SK-N-SH (cell line): ENCODE measurements at regions not wholly inside any gene's neighbourhood (a gene's known extent, or its start where the extent isn't known, plus 50 kb on each side); places are given as distances from the start of the nearest gene placed in this dataset.

ENCODE experiments used
- CTCF ChIA-PET: fragments of 300-600, 350-600 bp; formaldehyde crosslinking; extraction: SDS; loops from one replicate; lab custom pipeline; 2021; lab: Yijun Ruan, JAX
- POLR2A ChIA-PET: fragments of 350-600 bp; sonication (Branson Sonifier 250); formaldehyde crosslinking; extraction: SDS; loops from one replicate; lab custom pipeline; 2020; ENCODE audit warnings: antibody characterized with exemption, inconsistent platforms; lab: Yijun Ruan, JAX
- DNase-seq: peaks from one replicate; pipeline ENCODE4 v3.0.0; 2012
- H2AFZ ChIP-seq: fragments of 200-600 bp; sonication (generic); 2 replicates; pipeline ENCODE4 v1.8.1; 2016; ENCODE audit warnings: antibody characterized with exemption, mild to moderate bottlenecking, low read depth
- H3F3A ChIP-seq: fragments of 200-600 bp; sonication (generic); replicated peaks from 2 replicates; pipeline ENCODE3; 2016; ENCODE audit warnings: antibody characterized with exemption, mild to moderate bottlenecking; ENCODE audit not compliant: insufficient read depth
- H3K27ac ChIP-seq, 2 experiments: fragments of 200-500 bp in 1 of 2; fragments of 200-600 bp in 1 of 2; sonication (Bioruptor generic) in 1 of 2; sonication (generic), shearing (Covaris generic) in 1 of 2; 2 replicates each; pipeline versions ENCODE4 v1.5.1 to v1.6.1; 2014 to 2016; ENCODE audit warnings: low read depth in 2 of 2, inconsistent platforms in 1 of 2, low read length in 1 of 2, mild to moderate bottlenecking in 1 of 2, mixed read lengths in 1 of 2
- H3K27me3 ChIP-seq: fragments of 200-600 bp; sonication (generic), shearing (Covaris generic); 2 replicates; pipeline ENCODE4 v1.6.1; 2016; ENCODE audit warnings: mixed run types; ENCODE audit not compliant: insufficient read depth
- H3K36me3 ChIP-seq, 2 experiments: fragments of 200-500 bp in 1 of 2; fragments of 200-600 bp in 1 of 2; sonication (Bioruptor generic) in 1 of 2; sonication (generic) in 1 of 2; replicated peaks in 1 of 2; 2 replicates each; pipeline versions ENCODE3 to v1.5.1; 2014 to 2016; ENCODE audit warnings: low read length in 1 of 2, mild to moderate bottlenecking in 1 of 2; ENCODE audit not compliant: insufficient read depth in 2 of 2, control insufficient read depth in 1 of 2
- H3K4me1 ChIP-seq, 2 experiments: fragments of 200-500 bp in 1 of 2; fragments of 200-600 bp in 1 of 2; sonication (Bioruptor generic) in 1 of 2; sonication (generic), shearing (Covaris generic) in 1 of 2; 2 replicates each; pipeline versions ENCODE4 v1.5.1 to v1.6.1; 2014 to 2016; ENCODE audit warnings: low read depth in 1 of 2, low read length in 1 of 2, mixed run types in 1 of 2; ENCODE audit not compliant: insufficient read depth in 2 of 2, control insufficient read depth in 1 of 2
- H3K4me2 ChIP-seq: fragments of 200-600 bp; sonication (generic), shearing (Covaris generic); 2 replicates; pipeline ENCODE4 v1.6.1; 2017; ENCODE audit warnings: mixed run types
- H3K4me3 ChIP-seq, 2 experiments: fragments of 200-500 bp in 1 of 2; fragments of 200-600 bp in 1 of 2; sonication (Bioruptor generic) in 1 of 2; sonication (generic), shearing (Covaris generic) in 1 of 2; 2 replicates each; pipeline versions ENCODE4 v1.5.1 to v1.8.1; 2014 to 2016; ENCODE audit warnings: low read depth in 2 of 2, inconsistent platforms in 1 of 2, low read length in 1 of 2, mild to moderate bottlenecking in 1 of 2, mixed read lengths in 1 of 2, moderate library complexity in 1 of 2
- H3K79me2 ChIP-seq: fragments of 200-600 bp; sonication (generic); 2 replicates; pipeline ENCODE4 v1.8.1; 2017; ENCODE audit warnings: mild to moderate bottlenecking; ENCODE audit not compliant: insufficient read depth
- H3K9ac ChIP-seq: fragments of 200-600 bp; sonication (generic); 2 replicates; pipeline ENCODE4 v1.6.1; 2017; ENCODE audit warnings: mixed run types
- H3K9me2 ChIP-seq: fragments of 200-600 bp; sonication (generic); 2 replicates; pipeline ENCODE4 v1.6.1; 2017; ENCODE audit warnings: mixed run types
- H3K9me3 ChIP-seq: fragments of 200-600 bp; sonication (generic); 2 replicates; pipeline ENCODE4 v1.6.1; 2017; ENCODE audit warnings: mixed run types, mild to moderate bottlenecking, moderate library complexity
- H4K20me1 ChIP-seq: fragments of 200-600 bp; sonication (generic); 2 replicates; pipeline ENCODE4 v1.6.1; 2017; ENCODE audit warnings: mild to moderate bottlenecking, mixed run types; ENCODE audit not compliant: insufficient read depth
- EP300 ChIP-seq, 2 experiments: IDR thresholded peaks; 2 replicates each; pipeline versions ENCODE4 v1.4.0 to v1.6.1; 2012; ENCODE audit warnings: borderline replicate concordance in 1 of 2, low read depth in 1 of 2, low read length in 1 of 2
- FOSL2 ChIP-seq: IDR thresholded peaks from 2 replicates; pipeline ENCODE4 v1.4.0; 2012; ENCODE audit warnings: low read depth, mild to moderate bottlenecking, moderate library complexity, borderline replicate concordance
- FOXJ3 ChIP-seq: sonication (generic); formaldehyde crosslinking; IDR thresholded peaks from 2 replicates; pipeline ENCODE4 v1.5.1; 2020; ENCODE audit warnings: mild to moderate bottlenecking, missing genetic modification reagents
- GATA2 ChIP-seq: sonication (generic); formaldehyde crosslinking; IDR thresholded peaks from 2 replicates; pipeline ENCODE4 v1.5.0; 2020; ENCODE audit warnings: mild to moderate bottlenecking, missing genetic modification reagents
- JUND ChIP-seq: IDR thresholded peaks from 2 replicates; pipeline ENCODE4 v1.4.0; 2012
- MEF2A ChIP-seq: IDR thresholded peaks from 2 replicates; pipeline ENCODE4 v1.4.0; 2012; ENCODE audit warnings: low read depth, borderline replicate concordance
- NRF1 ChIP-seq: IDR thresholded peaks from 2 replicates; pipeline ENCODE4 v1.6.1; 2012; ENCODE audit warnings: low read depth, mild to moderate bottlenecking, low read length
- POLR2AphosphoS5 ChIP-seq: IDR thresholded peaks from 2 replicates; pipeline ENCODE4 v1.6.1; 2012; ENCODE audit warnings: low read depth, low read length
- TAF1 ChIP-seq: IDR thresholded peaks from 2 replicates; pipeline ENCODE4 v1.6.1; 2012; ENCODE audit warnings: low read depth, mild to moderate bottlenecking, low read length, moderate library complexity, borderline replicate concordance
- TCF12 ChIP-seq: IDR thresholded peaks from 2 replicates; pipeline ENCODE4 v1.4.0; 2012
- WGBS: methylation state at CpG from one replicate; pipeline ENCODE4 v1.1.6; 2017; ENCODE audit warnings: low lambda C conversion rate; 5-methylcytosine and 5-hydroxymethylcytosine counted together
- TF ChIP-seq, protein P1 (sequence below): fragments of 200-600 bp; sonication (generic); IDR thresholded peaks from 2 replicates; pipeline ENCODE4 v1.6.1; 2017; ENCODE audit warnings: antibody characterized with exemption, mild to moderate bottlenecking, moderate library complexity
- TF ChIP-seq, protein P2 (sequence below): IDR thresholded peaks from 2 replicates; pipeline ENCODE4; 2012
- TF ChIP-seq, protein P3 (sequence below): fragments of 150-350 bp; IDR thresholded peaks from 2 replicates; pipeline ENCODE4 v1.6.1; 2016; ENCODE audit warnings: mild to moderate bottlenecking, low read depth, low read length
- TF ChIP-seq, protein P4 (sequence below): IDR thresholded peaks from 2 replicates; pipeline ENCODE4 v1.4.0; 2012; ENCODE audit warnings: low read depth, borderline replicate concordance

DNA sequence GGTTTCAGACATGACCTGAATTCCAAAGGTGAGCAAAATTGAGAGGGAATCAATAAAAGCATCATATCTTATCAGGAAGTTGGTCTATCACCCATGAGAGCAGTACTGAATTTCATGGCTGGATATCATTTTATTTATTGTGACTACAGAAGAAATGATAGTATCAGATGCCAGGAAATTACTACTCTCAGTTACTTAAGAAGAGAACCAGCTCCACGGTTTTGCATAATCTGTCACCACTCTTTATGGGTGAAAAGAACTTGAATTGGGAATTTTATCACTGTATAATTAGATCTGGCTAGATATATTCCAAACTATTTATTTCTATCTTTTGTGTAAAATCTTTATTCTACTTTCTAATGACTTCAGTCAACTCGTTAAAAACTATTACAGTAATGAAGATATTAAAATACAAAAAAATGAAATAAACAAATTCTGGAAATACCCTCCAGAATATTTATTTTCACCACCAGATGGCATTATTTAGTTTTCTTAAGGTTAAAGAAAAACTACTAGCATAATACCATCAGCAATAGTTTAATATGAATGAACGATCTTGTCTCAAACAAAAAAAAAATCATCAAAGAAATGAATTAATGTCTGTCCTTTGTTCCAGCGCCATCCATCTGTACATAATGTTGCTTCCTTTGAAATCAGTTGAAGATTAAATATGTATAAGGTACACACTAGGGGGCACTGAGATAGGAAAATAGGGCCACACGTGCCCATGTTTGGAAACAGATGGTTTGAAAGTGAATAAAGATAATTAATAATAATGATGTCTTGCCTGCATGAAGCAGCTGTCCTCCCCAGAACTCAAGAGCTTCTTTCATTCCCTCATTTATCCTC, 84.7 kb upstream of the SLCO6A1 start (continued):
- TF ChIP-seq, protein P1, sequence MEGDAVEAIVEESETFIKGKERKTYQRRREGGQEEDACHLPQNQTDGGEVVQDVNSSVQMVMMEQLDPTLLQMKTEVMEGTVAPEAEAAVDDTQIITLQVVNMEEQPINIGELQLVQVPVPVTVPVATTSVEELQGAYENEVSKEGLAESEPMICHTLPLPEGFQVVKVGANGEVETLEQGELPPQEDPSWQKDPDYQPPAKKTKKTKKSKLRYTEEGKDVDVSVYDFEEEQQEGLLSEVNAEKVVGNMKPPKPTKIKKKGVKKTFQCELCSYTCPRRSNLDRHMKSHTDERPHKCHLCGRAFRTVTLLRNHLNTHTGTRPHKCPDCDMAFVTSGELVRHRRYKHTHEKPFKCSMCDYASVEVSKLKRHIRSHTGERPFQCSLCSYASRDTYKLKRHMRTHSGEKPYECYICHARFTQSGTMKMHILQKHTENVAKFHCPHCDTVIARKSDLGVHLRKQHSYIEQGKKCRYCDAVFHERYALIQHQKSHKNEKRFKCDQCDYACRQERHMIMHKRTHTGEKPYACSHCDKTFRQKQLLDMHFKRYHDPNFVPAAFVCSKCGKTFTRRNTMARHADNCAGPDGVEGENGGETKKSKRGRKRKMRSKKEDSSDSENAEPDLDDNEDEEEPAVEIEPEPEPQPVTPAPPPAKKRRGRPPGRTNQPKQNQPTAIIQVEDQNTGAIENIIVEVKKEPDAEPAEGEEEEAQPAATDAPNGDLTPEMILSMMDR: peak; percentile 76
- TF ChIP-seq, protein P2, sequence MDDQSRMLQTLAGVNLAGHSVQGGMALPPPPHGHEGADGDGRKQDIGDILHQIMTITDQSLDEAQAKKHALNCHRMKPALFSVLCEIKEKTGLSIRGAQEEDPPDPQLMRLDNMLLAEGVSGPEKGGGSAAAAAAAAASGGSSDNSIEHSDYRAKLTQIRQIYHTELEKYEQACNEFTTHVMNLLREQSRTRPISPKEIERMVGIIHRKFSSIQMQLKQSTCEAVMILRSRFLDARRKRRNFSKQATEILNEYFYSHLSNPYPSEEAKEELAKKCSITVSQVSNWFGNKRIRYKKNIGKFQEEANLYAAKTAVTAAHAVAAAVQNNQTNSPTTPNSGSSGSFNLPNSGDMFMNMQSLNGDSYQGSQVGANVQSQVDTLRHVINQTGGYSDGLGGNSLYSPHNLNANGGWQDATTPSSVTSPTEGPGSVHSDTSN: 0 out of 2 replicates have a peak, but pooled peaks have one; percentile 5
- TF ChIP-seq JUND (no peak), FOXJ3 (no peak), TCF12 (no peak), FOSL2 (no peak), TAF1 (no peak), NRF1 (no peak), MEF2A (no peak)
- TF ChIP-seq, protein P3, sequence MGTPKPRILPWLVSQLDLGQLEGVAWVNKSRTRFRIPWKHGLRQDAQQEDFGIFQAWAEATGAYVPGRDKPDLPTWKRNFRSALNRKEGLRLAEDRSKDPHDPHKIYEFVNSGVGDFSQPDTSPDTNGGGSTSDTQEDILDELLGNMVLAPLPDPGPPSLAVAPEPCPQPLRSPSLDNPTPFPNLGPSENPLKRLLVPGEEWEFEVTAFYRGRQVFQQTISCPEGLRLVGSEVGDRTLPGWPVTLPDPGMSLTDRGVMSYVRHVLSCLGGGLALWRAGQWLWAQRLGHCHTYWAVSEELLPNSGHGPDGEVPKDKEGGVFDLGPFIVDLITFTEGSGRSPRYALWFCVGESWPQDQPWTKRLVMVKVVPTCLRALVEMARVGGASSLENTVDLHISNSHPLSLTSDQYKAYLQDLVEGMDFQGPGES: no peak

DNA sequence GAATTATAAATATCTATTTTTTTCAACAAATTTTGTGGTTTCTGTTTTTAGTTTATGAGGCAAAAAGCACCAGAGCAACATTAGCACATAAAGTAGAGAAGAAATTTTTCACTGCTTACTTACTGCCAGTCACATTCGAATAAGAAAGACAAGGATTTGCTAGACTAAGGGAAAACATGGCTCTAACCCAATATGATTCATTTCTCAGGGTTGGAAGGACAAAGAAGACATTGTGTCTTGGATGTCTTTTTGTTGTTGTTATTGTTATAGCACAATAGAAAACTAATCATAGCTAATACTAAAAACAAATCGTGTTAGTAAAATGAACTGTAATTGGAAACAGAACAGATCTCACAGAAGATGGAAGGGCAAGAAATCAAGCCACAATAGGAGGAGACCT, 90.9 kb upstream of the SLCO6A1 start:
- Histone ChIP-seq H3K36me3 (no peaks in the 10 kb centered on the region), H2AFZ (peak overlapping the region; percentile 47; the same call in 1 of the 2 replicates), H4K20me1 (no peaks in the 10 kb centered on the region), H3K79me2 (no peaks in the 10 kb centered on the region), H3K27me3 (no peaks in the 10 kb centered on the region), H3K9ac (no peak overlapping the region), H3K9me2 (no peaks in the 10 kb centered on the region), H3K9me3 (no peaks in the 10 kb centered on the region), H3K27ac (peak overlapping the region; percentile 15 to 79; a peak in 3 of 4 replicates), H3K4me3 (no peak overlapping the region), H3K4me1 (no peaks in the 10 kb centered on the region; a peak in 2 of 4 replicates), H3F3A (no peaks in the 10 kb centered on the region), H3K4me2 (no peak overlapping the region)
- CTCF ChIA-PET: no interaction called here
- TF ChIP-seq TCF12: 0 out of 2 replicates have a peak, but pooled peaks have one; percentile 23
- no peak for TF ChIP-seq NRF1
- TF ChIP-seq EP300 (IDR thresholded peaks at IDR 0.05; ENCODE audit: borderline replicate concordance in 1 of 2, low read depth in 1 of 2, low read length in 1 of 2): no peak
- no peak for TF ChIP-seq GATA2 (CRISPR knock-in tag)
- TF ChIP-seq, protein P4, sequence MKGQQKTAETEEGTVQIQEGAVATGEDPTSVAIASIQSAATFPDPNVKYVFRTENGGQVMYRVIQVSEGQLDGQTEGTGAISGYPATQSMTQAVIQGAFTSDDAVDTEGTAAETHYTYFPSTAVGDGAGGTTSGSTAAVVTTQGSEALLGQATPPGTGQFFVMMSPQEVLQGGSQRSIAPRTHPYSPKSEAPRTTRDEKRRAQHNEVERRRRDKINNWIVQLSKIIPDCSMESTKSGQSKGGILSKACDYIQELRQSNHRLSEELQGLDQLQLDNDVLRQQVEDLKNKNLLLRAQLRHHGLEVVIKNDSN: no peak
- TF ChIP-seq POLR2AphosphoS5: no peak
- POLR2A ChIA-PET: no interaction called here
- DNase-seq: no peak
- WGBS: 44% methylated on average over 2 of the region's 2 CpGs
